ENCODE measurements at regions not wholly inside any gene's neighbourhood (a gene's known extent, or its start where the extent isn't known, plus 50 kb on each side); places are given as distances from the start of the nearest gene placed in this dataset.

- Histone ChIP-seq H3K27me3 (no peaks in the 10 kb centered on the region), H3K4me1 (no peaks in the 10 kb centered on the region), H3K9me3 (no peaks in the 10 kb centered on the region), H3K36me3 (no peaks in the 10 kb centered on the region), H3K4me3 (no peak overlapping the region), H3K27ac (no peak overlapping the region)
- intact Hi-C loops (cut with DNase I): no loop called here
- TF ChIP-seq POLR2A (IDR thresholded peaks at IDR 0.05) (no peak), CTCF (IDR thresholded peaks at IDR 0.05) (no peak)
- WGBS, 2 donors: 89 to 93% methylated on average over 2 of the region's 2 CpGs
- DNase-seq: no peak
Observed at GRCh38 chr4:128728190-128728589, 81.3 kb upstream of the JADE1 start.

- no peak overlapping the region for H3K4me3 ChIP-seq
- DNase-seq: no peak
- intact Hi-C loops (cut with DNase I): no loop called here
- no peaks in the 10 kb centered on the region for H3K36me3 ChIP-seq
- H3K4me1 ChIP-seq: no peaks in the 10 kb centered on the region
- no peak overlapping the region for H3K27ac ChIP-seq
- TF ChIP-seq CTCF (IDR thresholded peaks at IDR 0.05): no peak
- no peak for TF ChIP-seq POLR2A (IDR thresholded peaks at IDR 0.05)
- no peaks in the 10 kb centered on the region for H3K27me3 ChIP-seq
- no peaks in the 10 kb centered on the region for H3K9me3 ChIP-seq
Observed at GRCh38 chr4:128727658-128728057, 81.8 kb upstream of the JADE1 start.

- intact Hi-C loops (cut with DNase I): no loop called here
- no peaks in the 10 kb centered on the region for H3K27me3 ChIP-seq
- WGBS, 2 donors: 20 to 33% methylated on average over 3 of the region's 3 CpGs
- DNase-seq: no peak
- H3K36me3 ChIP-seq: no peaks in the 10 kb centered on the region
- no peak overlapping the region for H3K27ac ChIP-seq
- no peak overlapping the region for H3K4me3 ChIP-seq
- no peaks in the 10 kb centered on the region for H3K9me3 ChIP-seq
- TF ChIP-seq CTCF (IDR thresholded peaks at IDR 0.05): no peak
- no peak for TF ChIP-seq POLR2A (IDR thresholded peaks at IDR 0.05)
- H3K4me1 ChIP-seq: no peaks in the 10 kb centered on the region
Observed at GRCh38 chr4:128725405-128726055, 84.0 kb upstream of the JADE1 start.

- no peak for DNase-seq
- intact Hi-C loops (cut with DNase I): no loop called here
- WGBS, 2 donors: 78 to 94% methylated on average over 2 of the region's 2 CpGs
- no peaks in the 10 kb centered on the region for H3K9me3 ChIP-seq
- no peak for TF ChIP-seq POLR2A (IDR thresholded peaks at IDR 0.05)
- TF ChIP-seq CTCF (IDR thresholded peaks at IDR 0.05): no peak
- H3K4me1 ChIP-seq: no peaks in the 10 kb centered on the region
- H3K27ac ChIP-seq: no peak overlapping the region
- H3K36me3 ChIP-seq: no peaks in the 10 kb centered on the region
- H3K4me3 ChIP-seq: no peak overlapping the region
- H3K27me3 ChIP-seq: no peaks in the 10 kb centered on the region
Observed at GRCh38 chr4:128722911-128723310, 86.6 kb upstream of the JADE1 start.

- Histone ChIP-seq H3K4me3 (no peak overlapping the region), H3K27me3 (no peaks in the 10 kb centered on the region), H3K36me3 (no peaks in the 10 kb centered on the region), H3K27ac (no peak overlapping the region), H3K9me3 (no peaks in the 10 kb centered on the region), H3K4me1 (no peaks in the 10 kb centered on the region)
- 76 to 83% methylated on average over 4 of the region's 4 CpGs for WGBS, 2 donors
- no peak for DNase-seq
- intact Hi-C loops (cut with DNase I): no loop called here
- no peak for TF ChIP-seq POLR2A (IDR thresholded peaks at IDR 0.05)
- no peak for TF ChIP-seq CTCF (IDR thresholded peaks at IDR 0.05)
Observed at GRCh38 chr4:128721896-128722295, 87.6 kb upstream of the JADE1 start.

Data from esophagus squamous epithelium (tissue), 5 donors.